Adrenal gland (tissue), 9 donors: ENCODE measurements at regions not wholly inside any gene's neighbourhood (a gene's known extent, or its start where the extent isn't known, plus 50 kb on each side); places are given as distances from the start of the nearest gene placed in this dataset.

Source experiments
- DNase-seq, 7 donors: peaks; one replicate each; pipeline ENCODE4 v3.0.0-alpha.2; 2019 to 2020
- H3K27ac ChIP-seq, 5 donors: fragments of 200-600 bp; sonication (generic) in 4 of 5; 1 replicate in 3 of 5; 2 replicates in 2 of 5; pipeline versions ENCODE4 v1.5.1 to v1.8.0; 2016 to 2020; ENCODE audit warnings: mild to moderate bottlenecking in 1 of 5
- H3K27me3 ChIP-seq: fragments of 200-600 bp; 2 replicates; pipeline ENCODE4 v1.8.0; 2021
- H3K36me3 ChIP-seq, 2 donors: fragments of 200-600 bp; replicated peaks in 1 of 2; 1 replicate in 1 of 2; 2 replicates in 1 of 2; pipeline versions ENCODE4 v1.5.1 to v1.8.0; 2018 to 2022
- H3K4me1 ChIP-seq, 2 donors: fragments of 200-600 bp; replicated peaks in 1 of 2; 1 replicate in 1 of 2; 2 replicates in 1 of 2; pipeline versions ENCODE4 v1.5.1 to v1.8.0; 2018 to 2021
- H3K4me3 ChIP-seq, 4 donors: fragments of 200-600 bp; sonication (generic) in 3 of 4; one replicate each; pipeline ENCODE4 v1.5.1; 2016 to 2018
- H3K9me3 ChIP-seq, 3 donors: fragments of 200-600 bp; sonication (generic) in 1 of 3; replicated peaks in 1 of 3; 1 replicate in 2 of 3; 2 replicates in 1 of 3; pipeline versions ENCODE4 v1.5.1 to v1.8.0; 2016 to 2021
- CTCF ChIP-seq, 6 experiments: fragments of 450-650 bp in 4 of 6; fragments of 200-600 bp in 2 of 6; sonication (generic) in 1 of 6; IDR thresholded peaks; 1 replicate in 5 of 6; 2 replicates in 1 of 6; pipeline versions ENCODE4 v1.5.1 to v1.8.0; 2016 to 2021; ENCODE audit warnings: antibody characterized with exemption in 6 of 6, mild to moderate bottlenecking in 2 of 6, moderate library complexity in 1 of 6
- POLR2A ChIP-seq, 2 donors: fragments of 450-650 bp; IDR thresholded peaks; one replicate each; pipeline ENCODE4 v1.6.1; 2017; ENCODE audit warnings: antibody characterized with exemption in 2 of 2, mild to moderate bottlenecking in 2 of 2, moderate library complexity in 1 of 2
- WGBS, 4 donors: extraction: QIAGEN DNeasy Blood & Tissue Kit in 2 of 4; methylation state at CpG; one replicate each; pipeline versions ENCODE4 v1.1.5 to v1.1.7; 2013 to 2017; 5-methylcytosine and 5-hydroxymethylcytosine counted together
- intact Hi-C, 2 donors: fragments of 100-400 bp; cut with DNase I; formaldehyde crosslinking; loops; one replicate each; pipeline versions ENCODE4 v1.14.1 to v1.15.0; 2022 to 2023
- donor health status: healthy with polysubstance abuse.
- donor health status: Bipolar disorder and iron deficiency.
- donor health status: DM: yes; HTN: yes; CAD: no.
- donor health status: DM: no; HTN: no; CAD: no.
- donor health status: DM: no; HTN: no; CAD: no.

GRCh38 chr6:48973491-48973890, 489.6 kb downstream of the MMUT start:
- intact Hi-C loops = no loop called here
- TF ChIP-seq CTCF (IDR thresholded peaks at IDR 0.05) = no peak
- TF ChIP-seq POLR2A (IDR thresholded peaks at IDR 0.05) = no peak
- no peak for DNase-seq
- Histone ChIP-seq H3K36me3 (no peaks in the 10 kb centered on the region), H3K27ac (no peak overlapping the region), H3K4me1 (no peaks in the 10 kb centered on the region), H3K9me3 (no peaks in the 10 kb centered on the region), H3K27me3 (no peaks in the 10 kb centered on the region), H3K4me3 (no peak overlapping the region)
- 35 to 79% (median 69%) methylated on average over 1 of the region's 1 CpG for whole genome bisulfite sequencing, 4 donors

GRCh38 chr6:48961781-48962415, 501.2 kb downstream of the MMUT start:
- Histone ChIP-seq H3K4me1 (no peaks in the 10 kb centered on the region), H3K9me3 (no peaks in the 10 kb centered on the region), H3K27ac (no peak overlapping the region), H3K27me3 (no peaks in the 10 kb centered on the region), H3K36me3 (no peaks in the 10 kb centered on the region), H3K4me3 (no peak overlapping the region)
- DNase-seq = no peak
- WGBS, 4 donors = 66 to 85% (median 76%) methylated on average over 4 of the region's 4 CpGs
- TF ChIP-seq CTCF (IDR thresholded peaks at IDR 0.05) (no peak), POLR2A (IDR thresholded peaks at IDR 0.05) (no peak)
- intact Hi-C loops = no loop called here

GRCh38 chr6:48959251-48960060, 503.6 kb downstream of the MMUT start:
- 58 to 72% (median 61%) methylated on average over 6 of the region's 6 CpGs for WGBS, 4 donors
- TF ChIP-seq POLR2A (IDR thresholded peaks at IDR 0.05) (no peak), CTCF (IDR thresholded peaks at IDR 0.05) (no peak)
- Histone ChIP-seq H3K27ac (no peak overlapping the region), H3K4me3 (no peak overlapping the region), H3K9me3 (no peaks in the 10 kb centered on the region), H3K4me1 (no peaks in the 10 kb centered on the region), H3K36me3 (no peaks in the 10 kb centered on the region), H3K27me3 (no peaks in the 10 kb centered on the region)
- intact Hi-C loops = no loop called here
- no peak for DNase-seq

- no peaks in the 10 kb centered on the region for H3K36me3 ChIP-seq
- TF ChIP-seq POLR2A (IDR thresholded peaks at IDR 0.05) (no peak), CTCF (IDR thresholded peaks at IDR 0.05) (no peak)
- no peaks in the 10 kb centered on the region for H3K4me1 ChIP-seq
- no peaks in the 10 kb centered on the region for H3K9me3 ChIP-seq
- no peak overlapping the region for H3K27ac ChIP-seq
- 56 to 65% (median 61%) methylated on average over 5 of the region's 5 CpGs for WGBS, 4 donors
- H3K4me3 ChIP-seq = no peak overlapping the region
- no peak for DNase-seq
- intact Hi-C loops = no loop called here
- H3K27me3 ChIP-seq = no peaks in the 10 kb centered on the region
Measured at GRCh38 chr6:48957781-48958180, 505.3 kb downstream of the MMUT start.
